ENCODE measurements at regions not wholly inside any gene's neighbourhood (a gene's known extent, or its start where the extent isn't known, plus 50 kb on each side); places are given as distances from the start of the nearest gene placed in this dataset.

GRCh38 chr3:118354556-118354955 lies 680.1 kb downstream of the IGSF11 start:
- peaks cover 0 to 51% (median 30%) of the 10 kb centered on the region in 4 donors for H3K9me3 ChIP-seq
- no peaks in the 10 kb centered on the region for H3K36me3 ChIP-seq
- no peak overlapping the region for H3K27ac ChIP-seq
- no peak overlapping the region for H3K4me3 ChIP-seq
- H3K27me3 ChIP-seq, result no peaks in the 10 kb centered on the region
- intact Hi-C loops (cut with DNase I; ENCODE audit: low total_unique reads), result no loop called here
- TF ChIP-seq POLR2A (IDR thresholded peaks at IDR 0.05) (no peak), CTCF (IDR thresholded peaks at IDR 0.05) (no peak), EP300 (IDR thresholded peaks at IDR 0.05) (no peak), POLR2AphosphoS5 (IDR thresholded peaks at IDR 0.05) (no peak)
- no peaks in the 10 kb centered on the region for H3K4me1 ChIP-seq
- WGBS, 5 donors, result 57 to 82% (median 73%) methylated on average over 1 of the region's 1 CpG
- DNase-seq, result no peak

DNA sequence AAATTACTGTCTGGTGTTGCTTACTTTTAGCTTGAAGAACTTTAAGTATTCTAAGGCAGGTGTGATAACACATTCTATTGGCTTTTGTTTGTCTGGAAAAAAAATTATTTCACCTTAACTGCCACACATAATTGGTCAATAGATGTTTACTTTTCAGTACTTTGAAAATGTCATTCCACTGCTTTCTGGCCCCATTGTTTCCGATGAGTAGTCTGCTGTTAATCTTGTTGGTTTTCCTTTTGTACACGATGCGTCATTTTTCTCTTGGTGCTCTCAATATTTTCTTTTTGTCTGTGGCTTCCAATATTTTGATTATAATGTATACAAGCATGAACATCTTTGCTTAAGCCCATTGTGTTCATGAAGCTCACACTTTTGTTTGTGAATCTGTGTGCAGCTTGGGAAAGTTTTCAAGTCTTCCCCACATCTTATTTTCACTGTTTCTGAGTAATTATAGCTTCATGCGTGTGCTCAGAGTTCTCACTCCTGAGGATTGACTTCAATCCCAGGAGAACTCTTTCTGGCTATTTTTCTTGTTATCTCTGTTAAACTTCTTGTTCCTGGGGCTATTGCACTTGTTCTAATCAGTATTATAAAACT lies 664.7 kb downstream of the IGSF11 start:
- Histone ChIP-seq H3K4me3 (no peak overlapping the region), H3K27ac (no peak overlapping the region), H3K4me1 (no peaks in the 10 kb centered on the region), H3K9me3 (peaks cover 7 to 23% (median 15%) of the 10 kb centered on the region in 4 donors), H3K36me3 (no peaks in the 10 kb centered on the region), H3K27me3 (no peaks in the 10 kb centered on the region)
- 88 to 96% (median 91%) methylated on average over 4 of the region's 4 CpGs for WGBS, 5 donors
- no peak for TF ChIP-seq EP300 (IDR thresholded peaks at IDR 0.05)
- no peak for TF ChIP-seq POLR2A (IDR thresholded peaks at IDR 0.05)
- DNase-seq, result no peak
- intact Hi-C loops (cut with DNase I; ENCODE audit: low total_unique reads), result no loop called here

DNA sequence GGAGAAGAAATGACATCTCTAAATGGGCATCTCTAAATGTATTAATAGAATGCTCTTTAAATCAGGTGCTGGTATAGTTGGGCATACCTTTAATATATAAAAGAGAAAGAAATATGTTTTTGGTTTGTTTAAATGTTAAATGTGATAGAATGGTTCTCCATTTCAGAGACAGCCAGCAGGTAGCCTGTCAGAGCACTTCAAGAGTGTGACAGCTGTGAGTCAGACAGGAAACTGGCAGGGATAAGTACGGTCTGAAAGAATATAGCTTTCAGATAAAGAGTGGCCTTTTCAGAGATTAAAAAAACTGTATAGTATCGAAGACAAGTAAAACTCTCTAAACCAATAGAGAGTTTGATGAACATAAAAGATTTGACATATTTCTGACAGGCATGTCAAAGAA lies 654.1 kb downstream of the IGSF11 start:
- WGBS, 5 donors, result 25 to 43% (median 34%) methylated on average over 2 of the region's 2 CpGs
- H3K27ac ChIP-seq, result no peak overlapping the region
- TF ChIP-seq CTCF (IDR thresholded peaks at IDR 0.05) (no peak), EP300 (IDR thresholded peaks at IDR 0.05) (no peak), POLR2AphosphoS5 (IDR thresholded peaks at IDR 0.05) (no peak)
- H3K27me3 ChIP-seq, result no peaks in the 10 kb centered on the region
- no peaks in the 10 kb centered on the region for H3K36me3 ChIP-seq
- DNase-seq, result no peak
- H3K9me3 ChIP-seq, result no peaks in the 10 kb centered on the region
- H3K4me1 ChIP-seq, result no peaks in the 10 kb centered on the region
- no peak overlapping the region for H3K4me3 ChIP-seq
- intact Hi-C loops (cut with DNase I; ENCODE audit: low total_unique reads), result no loop called here

DNA sequence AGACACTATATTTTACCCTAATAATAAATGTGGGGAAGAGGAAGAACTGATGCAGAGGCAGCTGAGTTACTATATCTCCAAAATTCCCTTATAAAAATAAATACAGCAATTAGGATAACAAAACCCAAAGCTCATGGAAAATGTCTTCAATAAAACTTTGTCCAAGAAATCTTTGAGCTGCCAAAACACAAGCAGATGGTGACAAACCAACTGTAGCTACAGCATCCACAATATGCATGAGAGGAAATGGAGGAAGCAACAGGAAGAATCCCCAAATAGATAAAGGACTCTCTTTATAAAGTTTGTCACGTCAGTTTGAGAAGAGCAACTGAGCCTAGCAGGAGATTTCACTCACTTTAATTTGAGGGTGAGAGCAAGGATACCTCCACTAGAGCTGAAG lies 638.2 kb downstream of the IGSF11 start:
- no peak overlapping the region for H3K27ac ChIP-seq
- intact Hi-C loops (cut with DNase I; ENCODE audit: low total_unique reads), result no loop called here
- no peaks in the 10 kb centered on the region for H3K9me3 ChIP-seq
- 43 to 75% (median 64%) methylated on average over 1 of the region's 1 CpG for WGBS, 5 donors
- no peaks in the 10 kb centered on the region for H3K36me3 ChIP-seq
- H3K27me3 ChIP-seq, result no peaks in the 10 kb centered on the region
- no peak overlapping the region for H3K4me3 ChIP-seq
- DNase-seq, result no peak
- TF ChIP-seq POLR2AphosphoS5 (IDR thresholded peaks at IDR 0.05) (no peak), POLR2A (IDR thresholded peaks at IDR 0.05) (no peak), EP300 (IDR thresholded peaks at IDR 0.05) (no peak), CTCF (IDR thresholded peaks at IDR 0.05) (no peak)
- H3K4me1 ChIP-seq, result no peaks in the 10 kb centered on the region

DNA sequence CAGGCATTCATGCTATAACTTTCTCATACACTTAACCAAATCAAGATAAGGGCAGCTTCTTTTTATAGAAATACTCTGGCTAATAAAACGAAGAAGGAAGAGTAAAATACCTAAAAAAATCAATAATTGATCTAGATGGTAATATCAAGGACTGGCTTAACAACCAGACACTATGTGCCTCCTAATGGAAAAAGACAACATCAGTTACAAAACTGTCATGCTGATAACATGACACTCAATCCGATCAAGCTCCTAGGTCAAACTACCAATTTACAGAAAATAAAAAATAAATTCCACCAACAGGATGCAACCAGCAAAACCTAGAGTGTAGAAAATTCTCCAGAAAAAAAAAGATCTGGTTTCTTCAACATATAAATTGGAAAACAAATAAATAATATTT lies 634.6 kb downstream of the IGSF11 start:
- Histone ChIP-seq H3K4me1 (no peaks in the 10 kb centered on the region), H3K27me3 (no peaks in the 10 kb centered on the region), H3K4me3 (no peak overlapping the region), H3K9me3 (no peaks in the 10 kb centered on the region), H3K27ac (no peak overlapping the region), H3K36me3 (no peaks in the 10 kb centered on the region)
- DNase-seq, result no peak
- WGBS, 5 donors, result 54 to 79% (median 61%) methylated on average over 2 of the region's 2 CpGs
- intact Hi-C loops (cut with DNase I; ENCODE audit: low total_unique reads), result no loop called here
- no peak for TF ChIP-seq POLR2AphosphoS5 (IDR thresholded peaks at IDR 0.05)
- TF ChIP-seq EP300 (IDR thresholded peaks at IDR 0.05), result no peak
- no peak for TF ChIP-seq POLR2A (IDR thresholded peaks at IDR 0.05)
- no peak for TF ChIP-seq CTCF (IDR thresholded peaks at IDR 0.05)
